ENCODE measurements at regions not wholly inside any gene's neighbourhood (a gene's known extent, or its start where the extent isn't known, plus 50 kb on each side); places are given as distances from the start of the nearest gene placed in this dataset.
"Not testable (repeated sequence)": the region's sequence is repeated elsewhere in the genome, so short reads cannot be mapped to it uniquely, and the experiment has no call there.

DNA sequence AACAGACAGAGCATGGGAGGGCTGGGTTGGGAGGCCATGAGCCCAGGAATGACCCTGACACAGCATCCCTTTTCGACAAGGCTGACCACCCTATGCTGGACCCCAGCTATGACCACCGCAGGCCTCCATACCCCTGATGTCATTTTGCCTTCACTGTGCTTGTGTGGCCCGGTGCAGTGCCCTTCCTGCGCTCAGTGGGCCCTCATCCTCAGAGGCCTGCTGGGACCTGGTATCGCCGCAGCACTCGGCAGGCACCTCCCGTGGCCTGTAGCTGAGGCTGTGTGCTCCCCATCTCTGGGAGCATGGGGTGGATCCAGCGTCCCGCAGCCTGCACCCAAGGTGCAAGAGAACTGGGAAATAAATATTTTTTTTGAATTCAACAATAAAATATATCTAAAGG, 73.1 kb upstream of the MEF2A start:
- BruUV-seq (replicated peaks) = no TSS peak
- TF ChIP-seq, protein P1, sequence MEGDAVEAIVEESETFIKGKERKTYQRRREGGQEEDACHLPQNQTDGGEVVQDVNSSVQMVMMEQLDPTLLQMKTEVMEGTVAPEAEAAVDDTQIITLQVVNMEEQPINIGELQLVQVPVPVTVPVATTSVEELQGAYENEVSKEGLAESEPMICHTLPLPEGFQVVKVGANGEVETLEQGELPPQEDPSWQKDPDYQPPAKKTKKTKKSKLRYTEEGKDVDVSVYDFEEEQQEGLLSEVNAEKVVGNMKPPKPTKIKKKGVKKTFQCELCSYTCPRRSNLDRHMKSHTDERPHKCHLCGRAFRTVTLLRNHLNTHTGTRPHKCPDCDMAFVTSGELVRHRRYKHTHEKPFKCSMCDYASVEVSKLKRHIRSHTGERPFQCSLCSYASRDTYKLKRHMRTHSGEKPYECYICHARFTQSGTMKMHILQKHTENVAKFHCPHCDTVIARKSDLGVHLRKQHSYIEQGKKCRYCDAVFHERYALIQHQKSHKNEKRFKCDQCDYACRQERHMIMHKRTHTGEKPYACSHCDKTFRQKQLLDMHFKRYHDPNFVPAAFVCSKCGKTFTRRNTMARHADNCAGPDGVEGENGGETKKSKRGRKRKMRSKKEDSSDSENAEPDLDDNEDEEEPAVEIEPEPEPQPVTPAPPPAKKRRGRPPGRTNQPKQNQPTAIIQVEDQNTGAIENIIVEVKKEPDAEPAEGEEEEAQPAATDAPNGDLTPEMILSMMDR (IDR thresholded peaks at IDR 0.05; ENCODE audit: insufficient read depth in 1 of 2, low read depth in 1 of 2, low read length in 1 of 2, severe bottlenecking in 1 of 2, unreplicated experiment in 1 of 2) = no peak
- ChIA-PET CTCF (no interaction called here), POLR2A (interaction anchor here (0.6 kb wide), 1 partner anchor 25 kb away, joined by 3 read pairs; no protein-coding TSS in a partner anchor)
- no peaks in the 10 kb centered on the region for H3K9me3 Mint-ChIP-seq (ENCODE audit: unreplicated experiment)
- H3K27me3 ChIP-seq (replicated peaks; ENCODE audit: control insufficient read depth, insufficient read depth, low read length) = no peaks in the 10 kb centered on the region
- no peaks in the 10 kb centered on the region for H3K36me3 ChIP-seq (ENCODE audit: control insufficient read depth, insufficient read depth, low read length)
- H3K4me3 ChIP-seq (ENCODE audit: low read depth, low read length) = no peak overlapping the region
- no peak for DNase-seq
- no peak overlapping the region for H3K4me3 Mint-ChIP-seq (ENCODE audit: unreplicated experiment)
- intact Hi-C loops (cut with micrococcal nuclease; ENCODE audit: unreplicated experiment) = no loop called here
- H3K9me3 ChIP-seq = no peaks in the 10 kb centered on the region
- H3K36me3 Mint-ChIP-seq (ENCODE audit: insufficient read depth, unreplicated experiment) = no peaks in the 10 kb centered on the region
- H3K4me1 Mint-ChIP-seq (ENCODE audit: low read depth, unreplicated experiment) = no peaks in the 10 kb centered on the region
- no peaks in the 10 kb centered on the region for H3K4me1 ChIP-seq
- no peak overlapping the region for H3K27ac Mint-ChIP-seq (ENCODE audit: unreplicated experiment)
- H3K27me3 Mint-ChIP-seq (ENCODE audit: insufficient read depth, unreplicated experiment) = peaks cover 7% of the 10 kb centered on the region

GRCh38 chr15:99493461-99493860, 72.3 kb upstream of the MEF2A start:
- TF ChIP-seq, protein P1 (IDR thresholded peaks at IDR 0.05; ENCODE audit: insufficient read depth in 1 of 2, low read depth in 1 of 2, low read length in 1 of 2, severe bottlenecking in 1 of 2, unreplicated experiment in 1 of 2) = no peak

GRCh38 chr15:99494536-99495233, 71.1 kb upstream of the MEF2A start:
- DNase-seq; intact Hi-C loops (cut with micrococcal nuclease; ENCODE audit: unreplicated experiment); H3K9me3 Mint-ChIP-seq (ENCODE audit: unreplicated experiment); H3K4me3 Mint-ChIP-seq (ENCODE audit: unreplicated experiment); H3K27me3 Mint-ChIP-seq (ENCODE audit: insufficient read depth, unreplicated experiment); H3K27ac Mint-ChIP-seq (ENCODE audit: unreplicated experiment); H3K36me3 ChIP-seq (ENCODE audit: control insufficient read depth, insufficient read depth, low read length); H3K36me3 Mint-ChIP-seq (ENCODE audit: insufficient read depth, unreplicated experiment); H3K4me1 Mint-ChIP-seq (ENCODE audit: low read depth, unreplicated experiment); H3K27me3 ChIP-seq (replicated peaks; ENCODE audit: control insufficient read depth, insufficient read depth, low read length); H3K4me1 ChIP-seq; POLR2A ChIA-PET; BruUV-seq (replicated peaks); H3K4me3 ChIP-seq (ENCODE audit: low read depth, low read length); H3K9me3 ChIP-seq; CTCF ChIA-PET: not testable (repeated sequence)

More at GRCh38 chr15:99493461-99493860, 72.3 kb upstream of the MEF2A start:
- Mint-ChIP-seq H3K4me3 (ENCODE audit: unreplicated experiment) (no peak overlapping the region), H3K27ac (ENCODE audit: unreplicated experiment) (no peak overlapping the region), H3K27me3 (ENCODE audit: insufficient read depth, unreplicated experiment) (peaks cover 7% of the 10 kb centered on the region), H3K4me1 (ENCODE audit: low read depth, unreplicated experiment) (no peaks in the 10 kb centered on the region), H3K9me3 (ENCODE audit: unreplicated experiment) (no peaks in the 10 kb centered on the region), H3K36me3 (ENCODE audit: insufficient read depth, unreplicated experiment) (no peaks in the 10 kb centered on the region)
- no peak for DNase-seq
- H3K27me3 ChIP-seq (replicated peaks; ENCODE audit: control insufficient read depth, insufficient read depth, low read length) = no peaks in the 10 kb centered on the region
- no peaks in the 10 kb centered on the region for H3K4me1 ChIP-seq
- no peaks in the 10 kb centered on the region for H3K9me3 ChIP-seq
- ChIA-PET POLR2A (no interaction called here), CTCF (no interaction called here)
- no peak overlapping the region for H3K4me3 ChIP-seq (ENCODE audit: low read depth, low read length)
- BruUV-seq (replicated peaks) = no TSS peak
- intact Hi-C loops (cut with micrococcal nuclease; ENCODE audit: unreplicated experiment) = no loop called here
- no peaks in the 10 kb centered on the region for H3K36me3 ChIP-seq (ENCODE audit: control insufficient read depth, insufficient read depth, low read length)

All from Caco-2 (cell line).